ENCODE measurements at regions not wholly inside any gene's neighbourhood (a gene's known extent, or its start where the extent isn't known, plus 50 kb on each side); places are given as distances from the start of the nearest gene placed in this dataset.
"Not testable (repeated sequence)": the region's sequence is repeated elsewhere in the genome, so short reads cannot be mapped to it uniquely, and the experiment has no call there.

DNA sequence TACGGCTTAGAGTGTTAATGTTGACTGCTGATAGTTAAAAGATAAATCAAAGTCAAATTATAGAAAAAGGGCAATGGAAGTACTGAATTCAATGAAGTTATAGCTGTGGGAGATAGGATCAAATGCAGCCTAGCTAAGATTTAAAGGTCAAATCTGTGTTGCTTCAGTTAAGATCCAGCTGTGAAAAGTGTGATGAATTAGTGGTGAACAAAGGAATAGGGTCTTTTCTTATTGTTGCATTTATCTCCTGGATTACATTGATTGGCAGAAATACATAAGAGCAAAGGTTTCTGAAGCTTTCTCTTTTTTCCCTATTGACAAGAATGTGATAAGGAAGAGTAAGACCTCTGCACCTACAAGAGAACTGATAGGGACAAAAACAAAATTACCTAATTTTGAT is 1234.6 kb upstream of the ADGRL2 start:
- TF ChIP-seq, protein P1, sequence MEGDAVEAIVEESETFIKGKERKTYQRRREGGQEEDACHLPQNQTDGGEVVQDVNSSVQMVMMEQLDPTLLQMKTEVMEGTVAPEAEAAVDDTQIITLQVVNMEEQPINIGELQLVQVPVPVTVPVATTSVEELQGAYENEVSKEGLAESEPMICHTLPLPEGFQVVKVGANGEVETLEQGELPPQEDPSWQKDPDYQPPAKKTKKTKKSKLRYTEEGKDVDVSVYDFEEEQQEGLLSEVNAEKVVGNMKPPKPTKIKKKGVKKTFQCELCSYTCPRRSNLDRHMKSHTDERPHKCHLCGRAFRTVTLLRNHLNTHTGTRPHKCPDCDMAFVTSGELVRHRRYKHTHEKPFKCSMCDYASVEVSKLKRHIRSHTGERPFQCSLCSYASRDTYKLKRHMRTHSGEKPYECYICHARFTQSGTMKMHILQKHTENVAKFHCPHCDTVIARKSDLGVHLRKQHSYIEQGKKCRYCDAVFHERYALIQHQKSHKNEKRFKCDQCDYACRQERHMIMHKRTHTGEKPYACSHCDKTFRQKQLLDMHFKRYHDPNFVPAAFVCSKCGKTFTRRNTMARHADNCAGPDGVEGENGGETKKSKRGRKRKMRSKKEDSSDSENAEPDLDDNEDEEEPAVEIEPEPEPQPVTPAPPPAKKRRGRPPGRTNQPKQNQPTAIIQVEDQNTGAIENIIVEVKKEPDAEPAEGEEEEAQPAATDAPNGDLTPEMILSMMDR (IDR thresholded peaks at IDR 0.05): no peak
- TF ChIP-seq ZFX (IDR thresholded peaks at IDR 0.05; ENCODE audit: borderline replicate concordance): no peak
- H3K27ac ChIP-seq: no peak overlapping the region

DNA sequence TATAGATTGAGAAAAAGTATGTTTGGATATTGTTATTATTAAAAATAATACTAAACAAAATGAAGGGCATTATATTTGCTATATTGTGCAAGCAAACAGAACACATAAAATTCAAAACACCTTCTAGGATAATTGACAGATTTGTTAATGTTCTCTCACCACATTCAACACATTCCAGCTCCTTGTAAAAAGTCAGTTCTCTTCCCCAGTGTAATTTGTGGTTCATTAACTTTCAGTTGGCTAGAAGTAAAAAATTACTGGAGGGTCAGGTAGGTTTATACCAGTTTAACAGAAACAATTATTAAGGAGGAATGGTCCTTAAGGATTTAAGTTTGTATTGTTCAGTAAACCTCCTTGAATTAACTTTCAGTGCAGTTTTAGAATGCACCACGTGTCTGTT is 1235.3 kb upstream of the ADGRL2 start:
- TF ChIP-seq ZFX (IDR thresholded peaks at IDR 0.05; ENCODE audit: borderline replicate concordance): no peak
- TF ChIP-seq, protein P1 (IDR thresholded peaks at IDR 0.05): no peak
- H3K27ac ChIP-seq: no peak overlapping the region

DNA sequence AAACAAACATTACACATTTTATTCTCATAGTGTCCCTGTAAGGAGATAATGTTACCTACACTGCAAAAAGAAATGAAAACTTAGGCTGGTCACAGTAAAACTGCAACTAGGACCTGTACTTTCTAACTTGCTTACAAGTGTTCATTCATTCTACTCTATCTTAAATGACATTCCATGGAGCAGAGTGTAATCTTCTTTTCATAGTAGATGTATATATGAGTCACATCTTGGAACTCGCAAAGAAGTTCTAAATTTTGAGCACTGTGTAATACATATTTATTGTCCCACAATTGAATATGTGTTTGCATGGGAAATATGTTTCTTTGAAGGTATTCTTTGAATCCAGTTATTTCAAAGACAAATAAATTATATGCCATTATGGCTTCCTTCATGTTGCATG is 1258.5 kb upstream of the ADGRL2 start:
- H3K27ac ChIP-seq: no peak overlapping the region
- TF ChIP-seq, protein P1 (IDR thresholded peaks at IDR 0.05): no peak
- no peak for TF ChIP-seq ZFX (IDR thresholded peaks at IDR 0.05; ENCODE audit: borderline replicate concordance)

DNA sequence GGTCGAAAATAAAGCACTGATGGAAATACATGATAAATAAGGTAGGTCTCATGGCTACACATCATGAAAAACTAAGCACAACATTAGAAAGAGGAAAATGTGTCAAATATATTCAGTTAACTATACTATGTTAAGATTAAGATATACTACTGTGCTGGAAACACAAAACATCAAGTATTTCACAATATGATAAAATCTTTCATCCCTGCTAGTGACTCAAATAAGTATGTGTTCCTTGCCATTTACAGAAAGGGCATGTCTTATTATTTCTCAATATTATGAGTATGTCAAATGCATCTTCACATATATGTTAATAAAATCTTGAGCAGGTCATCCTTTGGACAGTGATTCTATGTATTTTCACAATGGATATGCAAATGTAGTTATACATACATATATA is 1260.1 kb upstream of the ADGRL2 start:
- H3K27ac ChIP-seq: no peak overlapping the region
- TF ChIP-seq, protein P1 (IDR thresholded peaks at IDR 0.05): no peak
- TF ChIP-seq ZFX (IDR thresholded peaks at IDR 0.05; ENCODE audit: borderline replicate concordance): no peak

DNA sequence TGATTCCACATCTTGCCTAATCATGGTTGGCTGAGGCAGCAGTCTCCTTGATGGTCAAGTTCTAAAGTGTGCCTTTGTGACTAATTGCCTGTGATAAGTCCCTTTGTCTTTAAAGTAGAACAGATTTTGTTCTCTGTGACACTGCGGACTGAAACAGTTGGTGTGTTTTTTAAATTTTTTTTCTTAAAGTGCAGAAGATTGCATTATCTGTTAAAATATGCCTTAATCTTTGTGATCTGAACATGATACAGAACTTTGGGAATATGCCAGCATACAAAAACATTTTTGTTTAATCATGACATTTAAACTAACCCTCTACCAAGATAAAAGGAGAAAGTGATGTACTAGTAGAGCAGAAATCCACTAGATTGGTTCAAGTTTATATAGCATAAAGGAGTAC is 1260.6 kb upstream of the ADGRL2 start:
- TF ChIP-seq, protein P1 (IDR thresholded peaks at IDR 0.05): no peak
- no peak for TF ChIP-seq ZFX (IDR thresholded peaks at IDR 0.05; ENCODE audit: borderline replicate concordance)
- no peak overlapping the region for H3K27ac ChIP-seq

DNA sequence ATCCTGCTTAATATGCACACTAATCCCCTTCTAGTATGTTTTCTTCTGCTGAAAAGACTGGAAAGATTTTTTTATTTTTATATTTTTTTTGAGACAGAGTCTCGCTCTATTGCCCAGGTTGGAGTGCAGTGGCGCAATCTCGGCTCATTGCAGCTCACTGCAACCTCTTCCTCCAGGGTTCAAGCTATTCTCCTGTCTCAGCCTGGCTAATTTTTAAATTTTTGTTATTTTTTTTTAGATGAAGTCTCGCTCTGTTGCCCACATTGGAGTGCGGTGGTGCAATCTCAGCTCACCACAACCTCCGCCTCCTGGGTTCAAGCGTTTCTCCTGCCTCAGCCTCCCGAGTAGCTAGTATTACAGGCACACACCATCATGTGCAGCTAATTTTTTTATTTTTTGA is 1261.4 kb upstream of the ADGRL2 start:
- H3K27ac ChIP-seq: not testable (repeated sequence)

DNA sequence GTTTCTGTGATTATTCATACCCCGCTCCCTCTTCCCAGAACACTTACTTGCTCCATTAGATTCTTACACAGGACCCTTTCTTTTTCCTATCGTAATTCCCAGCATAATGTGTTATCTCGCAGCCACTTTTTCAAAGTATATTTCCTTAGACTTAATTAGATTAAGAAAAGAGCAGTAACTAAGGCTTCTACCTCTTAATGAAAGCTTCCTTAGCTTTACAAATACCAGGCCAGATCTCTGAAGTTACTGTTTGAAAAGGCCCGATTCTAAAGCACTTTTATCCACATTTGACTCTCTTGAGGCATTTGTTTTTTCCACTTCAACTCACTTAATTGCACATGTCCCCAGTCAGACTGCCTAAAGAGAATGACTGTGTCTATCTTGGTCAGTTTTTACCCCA is 1264.3 kb upstream of the ADGRL2 start:
- TF ChIP-seq, protein P1 (IDR thresholded peaks at IDR 0.05): no peak
- TF ChIP-seq ZFX (IDR thresholded peaks at IDR 0.05; ENCODE audit: borderline replicate concordance): no peak
- H3K27ac ChIP-seq: no peak overlapping the region

DNA sequence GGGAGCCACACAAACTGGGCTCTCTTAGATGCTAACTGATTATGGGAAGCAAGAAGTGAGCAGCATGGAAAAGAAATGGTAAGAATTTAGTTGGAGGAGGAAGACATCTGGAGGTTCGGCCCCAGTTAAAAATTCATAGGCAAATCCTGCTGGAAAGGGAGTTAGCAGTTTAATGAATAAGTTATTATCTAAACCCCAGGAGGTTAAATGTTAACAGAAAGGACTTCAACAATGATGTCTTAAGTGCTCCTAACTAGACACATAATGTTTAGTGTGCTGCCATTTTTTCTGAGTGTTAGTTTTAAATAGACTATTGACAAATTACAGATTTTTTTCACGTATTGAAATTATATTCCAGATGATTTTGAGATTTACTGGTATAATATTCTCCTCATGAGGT is 1265.3 kb upstream of the ADGRL2 start:
- H3K27ac ChIP-seq: no peak overlapping the region
- no peak for TF ChIP-seq ZFX (IDR thresholded peaks at IDR 0.05; ENCODE audit: borderline replicate concordance)
- TF ChIP-seq, protein P1 (IDR thresholded peaks at IDR 0.05): no peak
